Activated effector memory CD4-positive, alpha-beta T cell treated with Interleukin-2 at 50 U/mL for 16 hours (primary cell): ENCODE measurements at regions not wholly inside any gene's neighbourhood (a gene's known extent, or its start where the extent isn't known, plus 50 kb on each side); places are given as distances from the start of the nearest gene placed in this dataset.
"Not testable (repeated sequence)": the region's sequence is repeated elsewhere in the genome, so short reads cannot be mapped to it uniquely, and the experiment has no call there.

Experiments
- DNase-seq: peaks from one replicate; pipeline ENCODE4 v3.0.0-alpha.2; 2020

- not testable (repeated sequence) for DNase-seq
Measured at GRCh38 chr10:64924306-64924705, 1403.1 kb downstream of the REEP3 start.

- no peak for DNase-seq
Measured at GRCh38 chr10:64952042-64952441, 1430.8 kb downstream of the REEP3 start.

- no peak for DNase-seq
Measured at GRCh38 chr10:64956441-64956840, 1435.2 kb downstream of the REEP3 start.

- DNase-seq, result no peak
Measured at GRCh38 chr10:64959116-64959515, 1437.9 kb downstream of the REEP3 start.

GRCh38 chr10:64959883-64960282 is 1438.7 kb downstream of the REEP3 start:
- no peak for DNase-seq

- DNase-seq, result no peak
Measured at GRCh38 chr10:64973391-64973790, 1452.2 kb downstream of the REEP3 start.

- DNase-seq, result no peak
Measured at GRCh38 chr10:64976150-64976549, 1454.9 kb downstream of the REEP3 start.

GRCh38 chr10:64977915-64978314 is 1456.7 kb downstream of the REEP3 start:
- no peak for DNase-seq

- DNase-seq, result no peak
Measured at GRCh38 chr10:64996886-64997285, 1475.7 kb downstream of the REEP3 start.

GRCh38 chr10:65010845-65011244 is 1489.6 kb downstream of the REEP3 start:
- no peak for DNase-seq

- DNase-seq, result no peak
Measured at GRCh38 chr10:65017523-65017922, 1496.3 kb downstream of the REEP3 start.

- no peak for DNase-seq
Measured at GRCh38 chr10:65024886-65025285, 1503.7 kb downstream of the REEP3 start.

GRCh38 chr10:65030263-65030662 is 1509.1 kb downstream of the REEP3 start:
- no peak for DNase-seq

- DNase-seq, result no peak
Measured at GRCh38 chr10:65032867-65033769, 1511.9 kb downstream of the REEP3 start.

- DNase-seq, result no peak
Measured at GRCh38 chr10:65033957-65034356, 1512.8 kb downstream of the REEP3 start.

- no peak for DNase-seq
Measured at GRCh38 chr10:65040796-65041195, 1519.6 kb downstream of the REEP3 start.

GRCh38 chr10:65041307-65041706 is 1520.1 kb downstream of the REEP3 start:
- no peak for DNase-seq

- DNase-seq, result no peak
Measured at GRCh38 chr10:65042496-65042895, 1521.3 kb downstream of the REEP3 start.

- no peak for DNase-seq
Measured at GRCh38 chr10:65046831-65047230, 1525.6 kb downstream of the REEP3 start.

- DNase-seq, result not testable (repeated sequence)
Measured at GRCh38 chr10:65052111-65052510, 1530.9 kb downstream of the REEP3 start.

- not testable (repeated sequence) for DNase-seq
Measured at GRCh38 chr10:65053397-65053796, 1532.2 kb downstream of the REEP3 start.

GRCh38 chr10:65053831-65054351 is 1532.7 kb downstream of the REEP3 start:
- DNase-seq, result not testable (repeated sequence)

- not testable (repeated sequence) for DNase-seq
Measured at GRCh38 chr10:65054701-65055100, 1533.5 kb downstream of the REEP3 start.

GRCh38 chr10:65065278-65065677 is 1544.1 kb downstream of the REEP3 start:
- DNase-seq, result no peak

GRCh38 chr10:65083222-65083621 is 1562.0 kb downstream of the REEP3 start:
- DNase-seq, result no peak
